GM19468 (cell line): ENCODE measurements at regions not wholly inside any gene's neighbourhood (a gene's known extent, or its start where the extent isn't known, plus 50 kb on each side); places are given as distances from the start of the nearest gene placed in this dataset.
"Not testable (repeated sequence)": the region's sequence is repeated elsewhere in the genome, so short reads cannot be mapped to it uniquely, and the experiment has no call there.

Source experiments
- ATAC-seq: cut with Tn5 transposase; IDR thresholded peaks from one replicate; pipeline ENCODE4 v1.9.1; 2021; ENCODE audit warnings: mild to moderate bottlenecking, moderate library complexity, moderate number of reproducible peaks; ENCODE audit not compliant: unreplicated experiment; ENCODE audit errors: extremely low read depth

DNA sequence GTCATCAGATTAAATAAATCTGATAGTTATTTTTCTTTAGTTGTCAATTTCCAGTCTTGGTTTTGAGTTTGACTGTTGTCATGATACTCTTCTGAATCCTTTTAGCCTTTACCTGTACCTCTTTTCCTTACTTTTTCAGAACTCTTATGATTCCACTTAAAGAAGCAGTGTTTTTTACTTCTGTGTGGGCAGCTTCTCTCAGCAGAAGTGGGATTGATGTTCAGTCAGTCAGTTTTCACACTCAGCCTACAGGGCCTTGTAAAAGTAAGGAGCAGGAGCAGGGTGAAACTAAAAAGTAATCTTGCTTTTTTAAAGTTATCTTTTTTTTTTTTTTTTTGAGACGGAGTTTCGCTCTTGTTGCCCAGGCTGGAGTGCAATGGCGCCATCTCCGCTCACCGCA, 75.1 kb downstream of the HAUS1 start:
- ATAC-seq, result no peak

DNA sequence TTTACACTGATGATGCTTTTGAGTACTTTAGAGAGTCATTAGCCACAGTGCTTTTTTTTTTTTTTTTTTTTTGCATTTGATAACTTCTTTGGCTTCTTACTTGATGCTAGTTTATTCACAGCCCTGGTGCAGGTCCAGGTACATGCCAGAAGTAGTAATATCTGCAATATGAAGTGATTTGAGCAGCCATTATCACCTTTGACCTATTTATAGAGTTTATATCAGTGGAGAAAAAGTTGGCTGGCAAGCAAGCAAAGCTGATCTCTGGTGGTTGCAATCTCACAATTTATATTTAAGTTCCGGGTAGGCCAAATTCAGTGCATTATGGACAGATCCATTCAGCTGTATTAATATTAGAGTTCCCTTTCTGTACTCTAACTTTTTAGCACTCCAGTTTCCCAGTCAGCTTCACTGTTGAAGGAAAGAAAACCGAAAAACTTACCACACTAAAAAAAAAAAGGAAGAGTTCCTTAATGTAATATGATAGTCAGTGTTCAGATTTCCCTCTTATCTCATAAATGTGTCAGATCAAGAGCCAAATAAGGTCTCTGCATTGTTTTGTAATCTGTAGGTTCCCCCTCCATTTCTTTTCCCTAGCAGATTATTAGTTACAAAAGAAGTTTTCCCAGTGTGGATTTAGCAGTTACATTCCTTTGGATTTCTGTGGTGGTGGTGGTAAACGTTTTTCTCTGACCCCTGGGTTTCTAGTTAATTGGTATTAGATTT, 78.6 kb downstream of the HAUS1 start:
- ATAC-seq, result no peak

GRCh38 chr18:46184296-46184695, 80.1 kb downstream of the HAUS1 start:
- not testable (repeated sequence) for ATAC-seq

GRCh38 chr18:46184727-46185126, 80.5 kb downstream of the HAUS1 start:
- ATAC-seq, result no peak

DNA sequence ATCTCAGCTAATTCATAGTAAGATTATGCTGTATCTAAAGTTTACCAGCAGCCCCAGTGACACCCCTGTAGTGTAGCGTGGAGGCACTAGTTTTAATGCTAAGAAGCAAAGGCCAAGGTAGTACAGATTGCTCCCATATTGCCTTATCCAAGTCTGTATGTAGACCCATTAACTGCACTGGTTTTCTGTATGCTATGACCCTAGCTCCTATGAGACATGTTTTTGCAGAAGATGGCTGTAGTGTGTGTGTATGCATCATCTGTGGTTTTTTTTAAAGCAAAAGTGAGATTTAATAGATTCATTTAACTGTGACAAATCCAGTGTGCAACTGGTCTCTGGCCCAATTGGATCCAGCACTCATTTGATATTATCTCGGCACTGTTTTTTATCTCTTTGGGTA, 86.5 kb downstream of the HAUS1 start:
- ATAC-seq, result no peak

DNA sequence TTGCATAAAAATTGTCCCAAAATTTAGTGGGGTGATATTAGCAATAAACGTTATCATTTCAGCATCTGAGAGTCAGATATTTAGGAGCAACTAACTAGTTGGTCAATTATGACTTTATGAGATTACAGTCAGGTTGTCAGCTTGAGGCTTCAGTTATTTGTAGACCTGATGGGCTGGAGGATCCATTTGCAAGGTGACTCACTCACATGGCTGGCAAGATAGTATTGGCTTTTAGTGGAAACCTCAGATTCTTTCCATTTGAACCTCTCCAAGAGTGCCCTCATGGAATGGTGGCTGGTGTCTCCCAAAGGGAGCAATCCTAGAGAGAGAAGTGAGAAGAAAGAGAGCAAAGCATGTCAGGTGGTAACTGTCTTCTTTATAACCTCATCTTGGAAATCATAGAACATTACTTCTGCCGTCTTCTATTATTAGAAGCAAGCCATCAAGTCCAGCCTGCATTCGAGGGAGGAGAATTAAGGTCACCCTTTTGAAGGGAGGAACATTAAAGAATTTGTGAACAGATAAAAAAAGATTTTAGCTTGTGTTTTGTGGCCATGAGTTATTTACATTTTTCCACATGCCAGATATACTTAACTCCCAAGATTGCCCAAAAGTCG, 92.5 kb downstream of the HAUS1 start:
- no peak for ATAC-seq

GRCh38 chr18:46199515-46200147, 95.4 kb downstream of the HAUS1 start:
- ATAC-seq, result no peak

DNA sequence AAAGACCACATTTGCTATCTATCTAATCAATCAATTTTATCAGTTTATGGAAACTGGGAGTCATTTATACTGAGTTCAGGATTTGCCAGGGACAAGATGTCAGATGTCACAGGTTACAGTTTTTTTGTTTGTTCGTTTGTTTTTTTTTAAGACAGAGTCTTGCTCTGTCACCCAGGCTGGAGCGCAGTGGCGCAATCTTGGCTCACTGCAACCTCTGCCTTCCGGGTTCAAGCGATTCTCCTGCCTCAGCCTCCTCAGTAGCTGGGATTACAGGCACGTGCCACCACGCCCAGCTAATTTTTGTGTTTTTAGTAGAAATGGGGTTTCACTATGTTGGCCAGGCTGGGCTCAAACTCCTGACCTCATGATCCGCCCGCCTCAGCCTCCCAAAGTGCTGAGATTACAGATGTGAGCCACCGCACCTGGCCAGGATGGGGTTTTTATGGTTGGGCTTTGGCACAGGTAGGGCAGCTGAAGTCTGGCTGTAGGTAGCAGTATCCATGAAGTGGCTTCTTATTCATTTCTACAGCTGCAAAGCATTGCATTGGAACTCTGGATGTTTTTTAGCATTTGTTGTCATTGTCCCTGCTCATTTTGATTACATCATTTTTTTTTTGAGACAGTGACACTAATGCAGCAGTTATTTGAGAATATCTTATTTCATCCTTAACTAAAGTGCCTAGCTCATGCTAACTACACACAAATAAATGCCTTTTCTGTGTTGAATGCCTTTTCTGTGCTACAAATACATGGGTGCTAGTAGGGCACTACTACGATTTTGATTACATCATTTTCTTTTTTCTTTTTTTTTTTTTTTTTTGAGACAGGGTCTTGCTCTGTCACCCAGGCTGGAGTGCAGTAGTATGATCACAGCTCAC, 96.2 kb downstream of the HAUS1 start:
- not testable (repeated sequence) for ATAC-seq

- ATAC-seq, result no peak
Observed at GRCh38 chr18:46204143-46204542, 100.0 kb downstream of the HAUS1 start.

DNA sequence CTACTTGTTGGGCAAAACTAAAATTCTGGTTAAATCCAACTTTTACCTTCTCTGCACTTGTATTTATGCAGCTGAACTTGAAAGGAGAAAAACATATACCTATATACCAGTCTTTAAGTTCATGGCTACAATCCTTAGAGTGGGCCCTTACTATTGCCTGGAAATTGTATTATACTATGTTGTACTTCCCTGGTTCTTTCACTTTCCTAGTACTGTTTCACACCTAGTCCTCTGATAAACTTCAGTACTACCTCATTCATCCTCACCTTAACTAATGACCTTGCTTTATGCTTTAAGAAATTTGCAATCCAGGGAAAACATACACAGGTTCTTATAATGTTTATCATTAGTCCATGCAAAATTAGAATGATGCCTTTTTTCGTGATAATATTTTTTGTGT, 103.8 kb downstream of the HAUS1 start:
- no peak for ATAC-seq

DNA sequence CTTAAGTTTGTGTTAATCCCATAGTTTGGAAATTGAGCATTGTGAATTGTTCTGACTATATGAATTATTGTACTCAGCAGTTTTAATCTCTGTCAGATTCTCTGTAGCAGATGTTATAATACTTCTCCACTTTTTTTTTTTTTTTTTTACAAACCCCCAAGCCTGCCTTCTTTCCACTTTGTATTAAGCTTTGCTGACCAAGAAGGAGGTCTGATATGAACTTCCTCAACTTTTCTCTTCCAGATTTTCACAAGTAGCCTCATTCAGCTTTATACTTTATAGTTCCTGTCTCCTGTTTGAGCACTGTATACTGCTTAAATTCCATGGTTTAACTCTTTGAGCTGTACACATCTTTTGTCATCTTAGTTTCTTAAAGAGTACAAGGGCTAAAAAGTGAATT, 105.0 kb downstream of the HAUS1 start:
- ATAC-seq, result no peak

- ATAC-seq, result no peak
Observed at GRCh38 chr18:46211816-46212215, 107.6 kb downstream of the HAUS1 start.

GRCh38 chr18:46212398-46212797, 108.2 kb downstream of the HAUS1 start:
- ATAC-seq, result no peak

DNA sequence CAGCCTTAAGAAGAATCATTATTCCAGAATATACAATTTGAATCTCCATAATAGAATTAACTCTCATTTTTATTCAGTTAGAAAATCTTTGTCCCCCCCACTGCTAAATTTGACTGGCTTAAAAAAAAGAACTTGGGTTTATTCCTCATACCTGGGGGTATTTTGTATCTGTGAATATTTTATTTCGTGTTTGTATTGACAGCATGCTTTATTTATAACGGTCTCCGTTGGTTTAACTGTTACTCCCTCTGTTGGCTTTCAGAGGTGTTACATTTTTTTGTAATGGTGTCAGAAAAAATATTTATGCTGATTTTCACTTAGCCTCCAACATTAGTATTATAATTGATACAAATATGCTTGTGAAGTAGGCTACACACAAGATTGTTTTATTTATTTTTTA, 109.1 kb downstream of the HAUS1 start:
- no peak for ATAC-seq

- ATAC-seq, result no peak
Observed at GRCh38 chr18:46214435-46214834, 110.2 kb downstream of the HAUS1 start.

DNA sequence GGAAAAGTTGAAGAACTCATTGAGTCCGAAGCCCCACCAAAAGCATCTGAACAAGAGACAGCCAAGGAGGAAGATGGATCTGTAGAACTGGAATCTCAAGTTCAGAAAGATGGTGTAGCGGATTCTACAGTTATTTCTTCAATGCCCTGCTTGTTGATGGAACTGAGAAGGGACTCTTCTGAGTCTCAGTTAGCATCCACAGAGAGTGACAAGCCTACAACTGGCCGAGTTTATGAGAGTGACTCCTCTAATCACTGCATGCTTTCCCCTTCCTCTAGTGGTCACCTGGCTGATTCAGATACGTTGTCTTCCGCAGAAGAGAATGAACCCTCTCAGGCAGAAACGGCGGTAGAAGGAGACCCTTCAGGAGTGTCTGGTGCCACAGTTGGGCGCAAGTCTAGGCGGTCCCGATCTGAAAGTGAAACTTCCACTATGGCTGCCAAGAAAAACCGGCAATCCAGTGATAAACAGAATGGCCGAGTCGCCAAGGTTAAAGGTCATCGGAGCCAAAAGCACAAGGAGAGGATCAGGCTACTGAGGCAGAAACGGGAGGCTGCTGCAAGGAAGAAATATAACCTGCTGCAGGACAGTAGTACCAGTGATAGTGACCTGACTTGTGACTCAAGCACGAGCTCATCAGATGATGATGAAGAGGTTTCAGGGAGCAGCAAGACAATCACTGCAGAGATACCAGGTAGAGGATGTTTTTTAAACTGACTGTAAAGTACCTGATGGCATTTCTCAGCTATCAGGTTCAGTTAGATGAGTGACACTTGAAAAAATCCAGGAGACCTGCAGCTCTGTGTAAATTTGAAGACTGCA, 111.9 kb downstream of the HAUS1 start:
- ATAC-seq, result no peak

DNA sequence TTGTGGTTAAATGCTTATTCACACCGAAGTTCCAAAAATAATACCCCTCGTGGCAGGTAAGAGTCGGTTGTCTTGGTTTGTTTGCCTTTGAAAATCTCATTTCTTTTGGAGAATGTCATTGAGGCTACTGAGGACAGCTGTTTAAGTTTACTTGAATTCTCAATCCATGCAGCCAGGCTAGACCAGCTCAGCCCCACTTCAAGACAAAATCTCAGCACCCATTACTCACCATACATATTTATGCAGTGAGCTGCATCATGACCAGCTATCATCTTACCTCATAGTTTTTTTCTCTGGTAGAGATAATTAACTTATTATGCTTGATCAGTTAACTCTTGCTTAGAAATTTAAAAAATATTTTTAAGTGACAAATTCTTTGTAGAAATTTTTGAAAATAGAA, 115.9 kb downstream of the HAUS1 start:
- ATAC-seq, result no peak

GRCh38 chr18:46222093-46222492, 117.9 kb downstream of the HAUS1 start:
- no peak for ATAC-seq

- no peak for ATAC-seq
Observed at GRCh38 chr18:46222710-46223360, 118.7 kb downstream of the HAUS1 start.
